ENCODE measurements at regions not wholly inside any gene's neighbourhood (a gene's known extent, or its start where the extent isn't known, plus 50 kb on each side); places are given as distances from the start of the nearest gene placed in this dataset.
"Not testable (repeated sequence)": the region's sequence is repeated elsewhere in the genome, so short reads cannot be mapped to it uniquely, and the experiment has no call there.

DNA sequence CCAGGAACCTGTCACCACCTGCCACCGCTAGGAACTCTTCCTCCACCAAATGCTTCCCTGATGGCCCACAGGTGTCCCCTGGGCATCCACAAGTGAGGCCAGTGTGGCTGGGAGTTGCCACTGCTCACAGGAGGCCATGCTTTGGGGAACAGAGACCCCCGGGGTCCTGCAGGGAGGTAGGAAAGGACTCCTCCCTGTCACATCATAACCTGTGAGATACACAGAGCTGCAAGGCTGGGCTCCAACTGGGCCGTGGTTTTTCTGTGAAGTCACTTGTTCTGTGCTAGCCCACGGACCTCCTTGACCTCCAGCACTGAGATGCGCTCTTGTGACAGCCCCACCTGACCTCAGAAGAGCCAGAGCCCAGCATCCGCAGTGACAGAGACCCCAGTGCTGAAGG, 311.2 kb downstream of the C16orf95 start:
- no peak for DNase-seq

DNA sequence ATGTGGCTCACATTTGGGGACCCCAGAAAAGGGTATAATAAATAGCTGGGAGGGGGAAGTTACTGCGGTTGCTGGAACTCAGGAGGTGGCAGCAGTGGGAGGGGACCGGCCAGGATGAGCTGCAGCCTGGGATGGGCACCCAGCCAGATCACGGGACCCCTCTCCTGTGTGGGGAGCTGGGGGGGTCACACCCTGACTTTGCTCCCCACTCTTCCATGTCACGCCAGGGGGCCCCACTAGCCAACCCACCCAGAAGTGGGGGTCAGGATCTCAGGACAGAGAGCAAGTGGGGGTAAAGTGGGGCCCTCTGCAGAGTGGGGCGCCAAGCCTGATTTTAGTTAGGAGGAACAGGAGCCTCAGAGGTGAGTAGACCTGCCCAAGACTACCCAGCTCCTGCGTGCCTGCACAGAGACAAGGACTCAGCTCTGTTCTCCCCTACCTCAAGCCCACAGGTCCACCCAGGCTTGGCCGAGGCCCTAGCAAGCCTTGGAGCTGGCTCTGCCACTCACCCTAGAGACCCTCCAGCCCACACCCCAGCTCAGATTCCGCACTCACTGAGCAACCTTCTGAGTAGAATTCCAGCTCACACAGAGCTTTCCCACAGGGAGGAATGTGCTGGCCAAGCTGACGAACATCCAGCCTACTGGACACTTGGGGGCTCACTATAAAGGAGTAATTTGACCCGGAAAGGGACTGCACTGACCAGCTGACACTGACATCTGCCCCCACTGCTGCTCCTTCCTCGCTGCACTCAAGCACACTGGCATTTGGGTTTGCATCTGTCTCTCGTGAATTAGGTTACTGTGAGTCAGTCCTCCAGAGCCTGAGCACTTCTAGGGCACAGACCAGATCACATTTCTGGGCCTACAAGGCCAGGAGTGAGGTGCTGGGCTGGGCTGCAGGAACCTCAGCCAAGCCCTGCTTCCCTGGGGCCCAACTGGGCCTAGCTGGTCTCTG, 310.1 kb downstream of the C16orf95 start:
- no peak for DNase-seq

DNA sequence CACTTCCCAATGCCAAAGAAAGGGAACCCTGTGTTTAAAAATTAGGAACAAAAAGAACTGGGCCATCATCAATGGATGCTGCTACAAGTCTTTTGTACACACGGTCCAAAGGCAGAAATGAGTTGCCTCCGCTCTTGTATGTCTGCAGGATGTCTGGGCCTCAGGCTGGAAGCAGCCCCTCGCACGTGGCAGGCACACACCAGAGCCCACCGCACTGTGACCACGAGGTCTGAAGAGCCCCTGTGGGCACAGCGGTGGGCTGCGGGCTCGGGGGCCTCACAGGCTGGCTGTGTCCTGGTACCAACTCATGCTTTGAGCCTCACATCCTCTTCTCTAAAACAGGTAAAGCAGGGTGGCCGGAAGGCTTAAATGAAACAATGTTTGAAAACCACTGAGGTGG, 309.3 kb downstream of the C16orf95 start:
- no peak for DNase-seq

DNA sequence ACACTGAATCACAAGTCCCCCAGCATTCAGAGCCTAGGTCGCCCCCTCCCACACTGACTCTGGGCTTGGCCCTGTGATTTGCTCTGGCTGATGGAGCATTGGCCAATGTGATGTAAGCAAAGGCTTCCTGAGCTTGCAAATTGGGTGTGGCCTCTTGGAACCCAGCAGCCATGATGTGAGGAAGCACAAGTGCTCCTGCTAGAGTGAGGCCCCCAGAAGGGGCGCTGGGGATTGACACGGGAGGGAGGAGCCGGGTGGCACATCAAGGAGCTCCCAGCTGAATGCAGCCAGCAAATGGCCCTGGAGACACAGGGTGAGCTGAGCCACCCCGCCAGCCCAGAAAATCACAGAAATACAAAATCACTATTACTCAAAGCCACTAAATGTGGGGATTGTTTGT, 308.5 kb downstream of the C16orf95 start:
- no peak for DNase-seq

DNA sequence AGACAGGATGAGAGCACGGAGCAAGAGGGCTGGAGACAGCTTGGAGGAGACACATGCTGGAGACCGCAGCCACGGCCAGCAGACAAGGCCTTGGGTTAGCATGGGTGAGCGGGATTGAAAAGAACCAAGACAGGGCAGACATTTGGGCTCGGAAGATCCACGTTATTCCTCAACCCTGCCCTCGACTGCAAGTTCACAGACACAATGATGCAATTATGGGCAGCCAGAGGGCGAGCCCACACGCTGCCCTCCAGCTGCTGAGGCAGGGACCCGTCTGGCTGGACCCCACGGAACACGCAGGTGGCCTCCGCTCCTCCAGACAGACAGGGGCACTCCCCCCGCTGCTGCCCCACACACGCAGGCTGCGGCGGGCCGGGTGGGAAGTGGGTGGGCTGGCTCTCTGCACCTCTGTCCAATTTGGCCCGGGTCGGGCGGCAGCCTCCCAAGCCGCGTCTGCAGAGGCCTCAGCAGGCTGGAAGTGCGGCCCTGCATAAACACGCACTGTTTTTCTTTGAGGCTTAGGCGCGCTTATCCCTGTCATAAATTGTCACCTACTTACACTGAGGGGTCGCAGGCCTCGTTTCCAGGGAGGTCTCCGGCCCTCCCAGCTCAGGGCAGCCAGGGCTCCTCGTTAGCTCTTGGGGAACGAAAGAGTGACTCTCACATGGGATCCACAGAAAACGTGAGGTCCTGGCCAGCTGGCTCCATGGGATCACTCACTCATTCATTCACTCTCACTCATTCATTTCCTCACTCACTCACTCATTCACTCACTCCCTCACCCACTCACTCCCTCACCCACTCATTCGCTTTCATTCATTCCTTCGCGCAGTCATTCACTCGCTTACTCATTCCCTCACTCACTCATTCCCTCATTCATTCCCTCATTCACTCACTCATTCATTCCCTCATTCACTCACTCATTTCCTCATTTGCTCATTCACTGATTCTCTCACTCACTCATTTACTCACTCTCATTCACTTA, 303.9 kb downstream of the C16orf95 start:
- DNase-seq, result no peak

DNA sequence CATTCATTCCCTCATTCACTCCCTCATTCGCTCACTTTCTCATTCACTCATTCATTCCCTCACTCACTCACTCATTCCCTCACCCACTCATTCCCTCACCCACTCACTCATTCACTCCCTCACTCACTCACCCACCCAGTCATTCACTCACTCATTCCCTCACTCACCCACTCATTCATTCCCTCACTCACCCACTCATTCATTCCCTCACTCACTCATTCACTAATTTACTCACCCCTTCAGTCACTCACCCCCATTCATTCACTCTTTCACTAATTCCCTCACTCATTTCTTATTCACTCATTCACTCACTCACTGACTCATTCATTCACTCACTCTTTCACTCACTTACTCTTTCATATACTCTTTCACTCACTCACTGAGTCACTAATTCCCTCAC, 303.1 kb downstream of the C16orf95 start:
- no peak for DNase-seq

DNA sequence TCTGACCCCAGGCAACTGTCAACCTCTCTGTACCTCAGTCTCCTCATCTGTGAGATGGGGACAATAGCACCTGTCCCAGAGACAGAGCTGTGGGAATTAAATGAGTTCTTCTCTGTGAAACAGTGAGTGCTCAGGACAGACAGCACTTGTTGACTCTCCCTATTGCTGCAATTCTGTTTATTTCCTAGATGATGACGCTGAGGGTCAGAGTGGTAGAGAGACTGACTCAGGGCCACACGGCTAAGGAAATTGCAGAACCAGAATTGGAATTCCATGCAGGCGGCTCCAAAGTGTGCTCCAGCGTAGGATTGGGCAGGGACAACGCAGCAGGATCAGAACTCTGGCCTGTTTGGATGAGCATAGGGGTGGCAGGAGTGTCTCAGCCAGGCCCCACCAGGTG, 302.2 kb downstream of the C16orf95 start:
- DNase-seq, result peak in 3 of 4 experiments; percentile 20 to 52 (median 33)

DNA sequence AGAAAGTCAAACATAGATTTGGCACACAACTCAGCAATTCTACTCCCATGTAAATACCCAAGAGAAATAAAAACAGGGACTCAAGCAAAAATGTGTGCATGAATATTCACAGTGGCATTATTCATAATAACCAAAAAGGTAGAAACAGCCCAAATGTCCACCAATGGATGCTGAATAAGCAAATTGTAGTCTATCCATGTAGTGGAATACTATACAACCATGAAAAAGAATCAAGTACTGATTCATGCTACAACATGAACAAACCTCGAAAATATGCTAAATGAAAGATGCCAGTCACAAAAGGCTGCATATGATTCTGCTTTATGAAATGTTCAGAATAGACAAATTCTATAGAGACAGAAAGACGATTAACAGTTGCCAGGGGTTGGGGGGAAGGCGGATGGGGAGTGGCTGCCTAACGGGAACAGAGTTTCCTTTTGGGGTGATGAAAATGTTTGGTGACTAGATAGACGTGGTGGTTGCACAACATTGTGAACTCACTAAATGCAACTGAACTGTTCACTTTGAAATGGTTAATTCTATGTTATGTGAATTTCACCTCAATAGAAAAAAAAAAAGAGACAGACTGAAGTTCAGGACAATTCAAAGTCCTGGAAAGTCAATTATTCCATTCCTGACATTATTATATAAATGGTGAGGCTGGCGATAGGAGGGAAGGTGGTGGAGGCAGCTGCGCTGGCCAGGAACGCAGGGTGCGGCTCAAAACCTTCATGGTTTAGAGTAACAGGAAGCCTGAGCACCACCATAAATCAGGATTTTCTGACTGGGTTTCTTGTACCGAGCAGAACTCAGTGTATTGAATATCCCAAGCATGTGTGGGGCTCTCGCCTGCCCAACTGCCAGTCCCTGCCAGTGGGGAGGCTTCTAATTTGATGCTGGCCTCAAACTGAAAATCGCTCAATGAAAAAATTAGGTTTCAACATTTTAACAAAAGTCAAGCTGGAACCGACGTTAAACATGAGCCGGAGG, 300.9 kb downstream of the C16orf95 start:
- DNase-seq, result peak in 1 of 4 experiments; percentile 32

DNA sequence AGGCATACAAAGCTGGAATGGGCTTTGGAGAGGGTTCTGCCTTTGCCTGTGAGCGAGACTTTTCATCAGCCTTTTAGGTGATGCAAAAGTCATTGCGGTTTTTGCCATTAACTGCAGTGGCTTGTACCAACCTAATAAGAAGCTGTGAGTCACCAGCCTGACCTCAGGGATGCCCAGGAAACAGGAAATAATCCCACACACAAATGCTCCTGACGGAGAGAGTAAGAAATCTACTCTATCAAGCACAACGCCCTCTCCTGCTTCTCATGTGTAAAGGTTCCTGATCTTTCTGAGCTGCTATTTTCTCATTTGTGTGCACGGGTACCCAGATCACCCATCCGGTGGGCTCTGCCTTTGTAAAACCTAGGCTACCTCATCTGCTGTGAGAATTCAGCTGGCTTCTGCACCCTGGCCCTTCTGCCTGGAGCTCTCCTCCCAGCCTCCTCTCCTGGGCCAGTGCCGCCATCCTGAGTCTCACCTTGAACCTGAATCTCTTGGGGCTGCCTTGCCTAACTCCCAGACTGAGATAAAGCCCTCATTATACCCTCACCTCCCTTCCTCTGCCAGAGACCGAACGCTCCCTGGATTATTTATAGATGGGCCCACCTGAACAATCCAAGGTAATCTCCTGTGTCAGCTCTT, 299.7 kb downstream of the C16orf95 start:
- DNase-seq, result peak; percentile 61 to 88 (median 77)

DNA sequence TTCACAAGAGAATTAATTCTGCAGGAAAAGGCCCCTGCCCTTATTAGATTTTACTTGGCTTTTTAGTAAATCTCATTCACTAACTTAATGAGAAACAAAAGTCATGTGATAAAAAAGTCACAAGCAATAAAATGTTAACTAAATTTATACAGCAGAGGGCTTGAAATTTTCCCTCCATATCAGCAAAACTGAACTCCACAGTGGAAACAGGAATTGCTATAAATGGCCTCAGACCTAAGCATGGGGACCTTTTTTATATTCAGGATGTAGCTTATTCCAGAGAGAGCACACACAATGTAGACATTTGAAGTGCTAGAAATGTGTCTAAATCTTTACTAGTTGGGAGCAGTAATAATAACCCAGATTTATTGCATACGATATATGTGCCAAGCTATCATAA, 291.5 kb downstream of the C16orf95 start:
- peak in 2 of 4 experiments; percentile 10 for DNase-seq

DNA sequence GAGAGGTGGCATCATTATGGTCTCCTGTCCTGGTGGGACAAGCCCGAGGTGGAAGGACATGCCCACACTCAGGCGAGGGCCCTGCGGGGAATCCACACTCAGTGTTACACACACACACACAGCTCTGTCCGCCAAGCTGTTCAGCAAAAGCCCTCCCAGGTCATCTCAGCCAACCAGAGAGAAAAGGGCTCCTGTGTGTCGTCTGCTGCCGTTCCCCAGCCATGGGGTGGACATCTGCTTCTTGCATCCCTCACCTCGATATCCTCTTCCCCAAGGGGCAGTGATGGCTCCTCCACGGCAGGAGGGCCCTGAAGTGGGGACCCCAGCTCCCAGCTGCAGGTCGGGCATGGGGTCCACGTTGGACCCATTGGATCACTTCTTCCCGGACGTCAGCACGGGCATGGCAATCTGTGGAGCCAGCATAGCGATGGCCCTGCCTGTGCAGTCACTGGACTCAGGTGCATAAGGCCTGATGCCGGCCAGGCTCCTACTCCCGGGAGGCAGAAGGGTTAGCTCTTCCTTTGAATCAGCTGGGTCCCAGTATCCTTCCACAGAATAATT, 290.1 kb downstream of the C16orf95 start:
- DNase-seq, result no peak

DNA sequence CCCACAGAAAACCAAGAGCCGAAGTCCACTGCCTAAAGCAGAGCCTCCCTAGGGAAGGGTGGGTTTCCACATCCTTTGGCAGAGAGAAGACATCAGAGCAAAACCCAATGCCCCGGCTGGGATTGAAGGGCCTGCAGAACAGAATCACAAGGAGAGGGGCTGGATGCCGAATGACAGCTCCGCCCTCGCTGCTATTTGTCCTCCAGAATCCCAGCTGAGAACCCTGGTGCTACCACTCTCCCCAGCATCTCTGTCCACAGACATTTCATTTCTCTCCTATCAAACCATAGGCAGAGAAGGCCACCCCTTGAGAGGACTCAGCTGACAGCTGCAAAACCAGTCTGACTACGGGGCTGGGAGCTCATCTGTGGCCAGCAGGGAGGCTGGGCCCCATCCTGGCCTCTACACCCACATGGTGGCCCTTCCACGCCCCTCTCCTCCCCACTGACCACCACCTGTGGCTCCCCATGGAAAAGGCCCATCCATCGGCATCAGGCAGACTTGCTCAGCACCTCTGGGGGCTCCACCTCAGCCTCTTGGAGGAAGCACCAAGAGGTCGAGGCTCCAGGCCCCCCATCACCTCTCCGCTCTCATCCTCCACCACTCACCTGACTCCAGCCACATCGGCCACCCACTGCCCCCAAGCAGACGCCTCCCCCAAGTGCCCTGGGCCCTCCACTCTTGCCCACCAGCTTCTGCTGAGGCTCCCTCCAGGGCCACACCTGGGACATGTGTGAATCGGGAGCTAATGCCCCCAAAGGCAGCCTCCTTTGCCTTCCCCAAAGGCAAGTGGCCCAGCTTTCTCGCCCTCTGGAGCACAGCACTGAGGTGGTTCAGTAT, 288.5 kb downstream of the C16orf95 start:
- no peak for DNase-seq

DNA sequence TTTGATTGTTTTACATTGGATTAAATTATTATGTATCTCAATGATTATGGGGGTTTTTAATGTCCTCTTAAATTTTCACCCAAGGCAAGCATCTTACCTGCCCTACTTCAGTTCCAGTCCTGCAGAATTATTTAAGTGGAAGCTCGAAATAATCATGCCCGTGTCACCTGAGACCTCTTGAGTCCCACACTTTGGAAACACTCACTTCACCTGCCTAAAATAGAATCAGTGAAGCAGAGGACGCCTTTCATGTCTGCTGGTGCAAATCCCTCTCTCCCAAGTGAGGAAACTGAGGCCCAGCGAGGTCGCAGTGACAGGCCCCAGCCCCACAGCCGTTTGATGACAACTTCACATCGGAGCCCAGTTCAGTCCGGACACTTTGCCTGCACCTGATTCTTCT, 284.6 kb downstream of the C16orf95 start:
- DNase-seq, result no peak

DNA sequence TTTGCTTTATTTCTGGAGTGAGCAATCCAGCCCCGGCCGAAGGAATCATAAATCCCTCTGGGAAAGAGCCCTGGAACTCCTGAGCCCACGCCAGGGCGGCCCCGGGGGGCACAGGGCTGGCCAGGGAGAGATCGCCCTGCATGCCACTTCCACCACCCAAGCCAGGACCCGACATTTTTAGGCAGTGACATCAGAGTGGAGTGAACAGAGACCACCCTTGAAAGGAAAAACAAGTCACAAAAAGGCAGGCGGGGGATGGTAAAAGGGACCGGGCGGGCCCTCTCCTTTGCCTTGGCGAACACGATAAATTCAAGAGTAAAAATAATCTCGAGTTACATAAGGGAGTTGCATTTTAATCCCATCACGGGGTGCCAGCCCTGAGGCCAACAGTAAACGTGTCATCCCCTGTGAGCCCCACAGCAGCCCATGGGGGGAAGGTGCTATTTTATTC, 284.1 kb downstream of the C16orf95 start:
- DNase-seq, result no peak

DNA sequence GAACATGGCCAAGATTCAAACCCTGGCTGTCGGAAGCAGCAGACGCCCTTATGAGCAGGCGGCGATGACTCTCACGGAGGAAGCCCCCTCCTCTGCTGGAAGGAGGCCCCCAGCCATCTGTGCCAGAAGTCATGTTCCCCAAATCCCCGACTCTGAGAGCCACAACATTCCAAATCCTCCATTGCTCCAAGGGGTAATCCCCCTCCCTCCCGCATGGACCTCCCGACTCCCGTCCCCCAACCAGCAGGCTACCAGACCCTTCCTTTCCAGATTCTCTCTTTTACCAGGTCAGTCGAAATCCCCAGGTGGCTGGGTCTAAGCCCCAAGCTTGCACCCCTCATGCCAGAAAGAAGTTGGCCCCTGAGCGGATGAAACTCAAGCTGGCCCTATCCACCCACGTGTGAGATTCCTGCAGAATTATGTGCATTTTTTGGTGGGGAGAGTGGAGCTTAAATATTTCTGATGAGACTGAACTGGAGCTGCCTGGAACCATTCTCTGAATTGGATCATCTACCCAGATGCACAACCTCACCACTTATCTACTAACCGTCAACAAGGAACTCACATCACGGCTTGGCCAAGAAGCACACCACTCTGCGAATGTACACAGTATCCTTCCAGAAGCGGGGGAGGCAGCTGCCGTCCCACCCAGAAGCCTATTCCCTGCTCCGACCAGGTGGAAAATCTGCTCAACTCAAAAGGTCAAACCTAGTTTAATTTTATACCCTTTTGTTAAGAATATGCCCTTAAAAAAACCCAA, 283.5 kb downstream of the C16orf95 start:
- no peak for DNase-seq

DNA sequence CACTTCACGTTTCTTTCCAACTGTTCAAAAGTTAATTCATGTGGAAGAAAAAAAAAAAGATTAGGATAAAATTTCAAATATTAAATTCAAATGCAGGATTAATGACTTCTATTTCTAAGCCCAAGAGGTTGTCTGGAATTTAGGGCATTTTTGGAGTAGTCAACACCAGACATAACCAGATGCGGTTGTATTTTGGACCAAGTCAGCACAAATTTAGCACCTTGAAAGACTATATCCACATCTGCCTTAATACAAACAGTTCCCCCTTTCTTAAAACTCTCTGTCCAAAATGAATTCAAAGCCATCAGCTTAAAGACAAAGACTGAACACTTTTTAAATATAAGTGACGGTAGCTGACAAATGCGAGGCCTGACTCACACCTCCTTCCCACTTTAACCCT, 282.9 kb downstream of the C16orf95 start:
- no peak for DNase-seq

DNA sequence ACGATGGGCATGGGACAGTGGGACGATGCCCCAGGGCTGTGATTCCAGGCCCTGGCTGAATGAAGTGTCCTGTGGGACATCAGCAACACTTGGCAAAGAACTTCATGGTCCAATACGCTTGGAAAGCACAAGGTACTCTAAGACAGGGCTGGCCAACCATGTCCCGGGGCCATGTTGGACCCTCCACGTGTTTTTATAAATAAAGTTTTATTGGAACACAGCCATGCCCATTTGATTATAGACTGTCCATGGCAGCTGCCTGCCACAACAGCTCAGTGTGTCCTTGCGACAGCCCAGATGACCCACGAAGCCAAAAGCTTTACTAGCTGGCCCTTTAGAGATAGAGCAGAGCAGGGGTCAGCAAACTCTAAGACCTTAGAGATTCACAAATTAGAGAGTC, 282.1 kb downstream of the C16orf95 start:
- no peak for DNase-seq

DNA sequence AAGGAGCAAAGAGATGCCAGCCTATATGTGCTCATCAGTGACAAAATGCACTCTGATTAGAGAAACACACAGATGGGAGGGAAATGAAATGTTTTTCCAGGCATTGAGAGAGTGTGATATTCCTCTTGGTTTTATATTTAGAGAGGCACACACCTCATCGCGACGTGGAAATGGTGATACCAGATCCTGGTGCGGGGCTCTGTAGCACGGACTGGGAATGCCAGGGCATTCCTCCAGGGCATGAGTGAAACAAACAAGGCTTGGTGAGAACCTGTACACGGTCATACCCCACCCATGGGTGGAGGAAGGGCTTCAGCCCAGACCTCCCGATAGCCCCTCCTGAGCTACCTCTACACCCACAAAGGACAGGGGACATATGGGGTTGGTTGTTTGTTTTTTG, 280.2 kb downstream of the C16orf95 start:
- DNase-seq, result no peak

DNA sequence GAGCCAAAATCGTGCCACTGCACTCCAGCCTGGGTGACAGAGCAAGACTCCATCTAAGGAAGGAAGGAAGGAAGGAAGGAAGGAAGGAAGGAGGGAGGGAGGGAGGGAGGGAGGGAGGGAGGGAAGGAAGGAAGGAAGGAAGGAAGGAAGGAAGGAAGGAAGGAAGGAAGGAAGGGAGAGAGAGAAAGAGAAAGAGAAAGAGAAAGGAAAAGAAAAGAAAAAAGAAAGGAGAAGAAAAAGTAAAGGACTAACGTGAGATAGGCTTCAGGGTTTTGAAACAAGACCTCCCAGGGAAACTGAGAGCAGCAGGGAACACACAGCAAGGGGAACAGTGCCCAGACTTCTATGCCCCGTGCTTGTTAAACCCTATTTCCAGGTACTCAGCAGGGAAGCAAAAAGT, 278.7 kb downstream of the C16orf95 start:
- DNase-seq, result not testable (repeated sequence)

Measured in suppressor macrophage (primary cell).